MG63 (cell line): ENCODE measurements at regions not wholly inside any gene's neighbourhood (a gene's known extent, or its start where the extent isn't known, plus 50 kb on each side); places are given as distances from the start of the nearest gene placed in this dataset.
"Not testable (repeated sequence)": the region's sequence is repeated elsewhere in the genome, so short reads cannot be mapped to it uniquely, and the experiment has no call there.

ENCODE experiments used
- DNase-seq: peaks from one replicate; pipeline ENCODE4 v3.0.0-alpha.2; 2020
- H3K27me3 ChIP-seq: fragments of 250-450 bp; sonication (Bioruptor Pico); 2 replicates; pipeline ENCODE4 v1.5.1; 2020; ENCODE audit warnings: mild to moderate bottlenecking, moderate library complexity
- H3K36me3 ChIP-seq: fragments of 250-450 bp; sonication (Bioruptor Pico); 2 replicates; pipeline ENCODE4 v1.5.1; 2020; ENCODE audit warnings: mild to moderate bottlenecking, moderate library complexity
- H3K4me3 ChIP-seq: fragments of 250-450 bp; sonication (Bioruptor Pico); 2 replicates; pipeline ENCODE4 v1.5.1; 2020; ENCODE audit warnings: mild to moderate bottlenecking, moderate library complexity
- H3K9me3 ChIP-seq: fragments of 250-450 bp; sonication (Bioruptor Pico); 2 replicates; pipeline ENCODE4 v1.5.1; 2020; ENCODE audit warnings: mild to moderate bottlenecking, moderate library complexity

- DNase-seq = no peak
Measured at GRCh38 chr7:142645777-142646176, 103.5 kb upstream of the PRSS1 start.

GRCh38 chr7:142642316-142642715, 107.0 kb upstream of the PRSS1 start:
- no peak for DNase-seq
- Histone ChIP-seq H3K4me3 (no peak overlapping the region), H3K9me3 (no peaks in the 10 kb centered on the region), H3K27me3 (peaks cover 21% of the 10 kb centered on the region), H3K36me3 (no peaks in the 10 kb centered on the region)

More at GRCh38 chr7:142645777-142646176, 103.5 kb upstream of the PRSS1 start:
- H3K36me3 ChIP-seq = no peaks in the 10 kb centered on the region
- peaks cover 18% of the 10 kb centered on the region for H3K27me3 ChIP-seq
- no peaks in the 10 kb centered on the region for H3K9me3 ChIP-seq
- no peak overlapping the region for H3K4me3 ChIP-seq

GRCh38 chr7:142641252-142641651, 108.0 kb upstream of the PRSS1 start:
- H3K36me3 ChIP-seq, H3K9me3 ChIP-seq, DNase-seq, H3K4me3 ChIP-seq: not testable (repeated sequence)
- peaks cover 21% of the 10 kb centered on the region for H3K27me3 ChIP-seq

- peaks cover 11% of the 10 kb centered on the region for H3K27me3 ChIP-seq
- no peaks in the 10 kb centered on the region for H3K9me3 ChIP-seq
- no peak for DNase-seq
- H3K36me3 ChIP-seq = no peaks in the 10 kb centered on the region
- no peak overlapping the region for H3K4me3 ChIP-seq
Measured at GRCh38 chr7:142638581-142638980, 110.7 kb upstream of the PRSS1 start.

- no peak for DNase-seq
- no peaks in the 10 kb centered on the region for H3K9me3 ChIP-seq
- no peaks in the 10 kb centered on the region for H3K36me3 ChIP-seq
- peaks cover 3% of the 10 kb centered on the region; the same call in 1 of the 2 replicates for H3K27me3 ChIP-seq
- no peak overlapping the region for H3K4me3 ChIP-seq
Measured at GRCh38 chr7:142637240-142637639, 112.0 kb upstream of the PRSS1 start.

GRCh38 chr7:142636751-142637150, 112.5 kb upstream of the PRSS1 start:
- H3K4me3 ChIP-seq = no peak overlapping the region
- no peak for DNase-seq
- H3K27me3 ChIP-seq = 0 out of 2 replicates have a peak, but pooled peaks cover 3% of the 10 kb centered on the region
- H3K36me3 ChIP-seq = no peaks in the 10 kb centered on the region
- no peaks in the 10 kb centered on the region for H3K9me3 ChIP-seq

GRCh38 chr7:142636107-142636506, 113.2 kb upstream of the PRSS1 start:
- H3K27me3 ChIP-seq, H3K9me3 ChIP-seq, H3K4me3 ChIP-seq, DNase-seq, H3K36me3 ChIP-seq: not testable (repeated sequence)

- Histone ChIP-seq H3K27me3 (no peaks in the 10 kb centered on the region), H3K36me3 (no peaks in the 10 kb centered on the region), H3K9me3 (no peaks in the 10 kb centered on the region), H3K4me3 (no peak overlapping the region)
- DNase-seq = peak; percentile 22
Measured at GRCh38 chr7:142632271-142633134, 116.8 kb upstream of the PRSS1 start.

GRCh38 chr7:142629588-142630260, 119.5 kb upstream of the PRSS1 start:
- no peaks in the 10 kb centered on the region for H3K27me3 ChIP-seq
- H3K9me3 ChIP-seq = no peaks in the 10 kb centered on the region
- no peak overlapping the region for H3K4me3 ChIP-seq
- no peaks in the 10 kb centered on the region for H3K36me3 ChIP-seq
- DNase-seq = no peak

GRCh38 chr7:142628945-142629344, 120.3 kb upstream of the PRSS1 start:
- H3K27me3 ChIP-seq = no peaks in the 10 kb centered on the region
- no peak overlapping the region for H3K4me3 ChIP-seq
- H3K36me3 ChIP-seq = no peaks in the 10 kb centered on the region
- H3K9me3 ChIP-seq = no peaks in the 10 kb centered on the region
- DNase-seq = no peak

GRCh38 chr7:142627223-142627622, 122.0 kb upstream of the PRSS1 start:
- DNase-seq, H3K36me3 ChIP-seq, H3K4me3 ChIP-seq, H3K9me3 ChIP-seq, H3K27me3 ChIP-seq: not testable (repeated sequence)

GRCh38 chr7:142626420-142627035, 122.7 kb upstream of the PRSS1 start:
- Histone ChIP-seq H3K4me3 (no peak overlapping the region), H3K36me3 (no peaks in the 10 kb centered on the region), H3K27me3 (no peaks in the 10 kb centered on the region), H3K9me3 (no peaks in the 10 kb centered on the region)
- peak; percentile 11 for DNase-seq

GRCh38 chr7:142625216-142625615, 124.1 kb upstream of the PRSS1 start:
- H3K36me3 ChIP-seq, H3K27me3 ChIP-seq, H3K4me3 ChIP-seq, DNase-seq, H3K9me3 ChIP-seq: not testable (repeated sequence)

GRCh38 chr7:142620402-142620801, 128.9 kb upstream of the PRSS1 start:
- H3K27me3 ChIP-seq = no peaks in the 10 kb centered on the region
- H3K36me3 ChIP-seq = no peaks in the 10 kb centered on the region
- no peak overlapping the region for H3K4me3 ChIP-seq
- no peak for DNase-seq
- H3K9me3 ChIP-seq = no peaks in the 10 kb centered on the region

GRCh38 chr7:142618655-142619351, 130.5 kb upstream of the PRSS1 start:
- DNase-seq = no peak
- Histone ChIP-seq H3K4me3 (no peak overlapping the region), H3K9me3 (no peaks in the 10 kb centered on the region), H3K27me3 (no peaks in the 10 kb centered on the region), H3K36me3 (no peaks in the 10 kb centered on the region)

GRCh38 chr7:142616842-142617241, 132.4 kb upstream of the PRSS1 start:
- Histone ChIP-seq H3K9me3 (no peaks in the 10 kb centered on the region), H3K27me3 (no peaks in the 10 kb centered on the region), H3K4me3 (no peak overlapping the region), H3K36me3 (no peaks in the 10 kb centered on the region)
- DNase-seq = no peak

GRCh38 chr7:142616121-142616643, 133.1 kb upstream of the PRSS1 start:
- H3K9me3 ChIP-seq = no peaks in the 10 kb centered on the region
- no peaks in the 10 kb centered on the region for H3K27me3 ChIP-seq
- DNase-seq = no peak
- no peaks in the 10 kb centered on the region for H3K36me3 ChIP-seq
- no peak overlapping the region for H3K4me3 ChIP-seq
